IPS-20b (cell line): ENCODE measurements at regions not wholly inside any gene's neighbourhood (a gene's known extent, or its start where the extent isn't known, plus 50 kb on each side); places are given as distances from the start of the nearest gene placed in this dataset.

Experiments used
- H3K27ac ChIP-seq: one replicate; pipeline ENCODE4 v1.5.1; 2013; ENCODE audit warnings: low read length
- H3K27me3 ChIP-seq: 2 replicates; pipeline ENCODE4 v1.6.1; 2013; ENCODE audit warnings: mild to moderate bottlenecking, low read length, inconsistent platforms; ENCODE audit not compliant: insufficient read depth
- H3K36me3 ChIP-seq: 2 replicates; pipeline ENCODE4 v1.6.1; 2013; ENCODE audit warnings: low read depth, mild to moderate bottlenecking, inconsistent platforms, low read length, moderate library complexity; ENCODE audit not compliant: insufficient read depth
- H3K4me1 ChIP-seq: 2 replicates; pipeline ENCODE4 v1.6.1; 2013; ENCODE audit warnings: mild to moderate bottlenecking, control low read depth, inconsistent platforms, low read length, moderate library complexity; ENCODE audit not compliant: insufficient read depth
- H3K4me3 ChIP-seq: 2 replicates; pipeline ENCODE4 v1.5.1; 2013; ENCODE audit warnings: mild to moderate bottlenecking, low read length, inconsistent platforms
- H3K9ac ChIP-seq: 2 replicates; pipeline ENCODE4 v1.6.1; 2013; ENCODE audit warnings: low read depth, mild to moderate bottlenecking, inconsistent platforms, low read length, moderate library complexity
- H3K9me3 ChIP-seq: 2 replicates; pipeline ENCODE4 v1.6.1; 2013; ENCODE audit warnings: mild to moderate bottlenecking, low read depth, low read length, inconsistent platforms; ENCODE audit not compliant: insufficient read depth

DNA sequence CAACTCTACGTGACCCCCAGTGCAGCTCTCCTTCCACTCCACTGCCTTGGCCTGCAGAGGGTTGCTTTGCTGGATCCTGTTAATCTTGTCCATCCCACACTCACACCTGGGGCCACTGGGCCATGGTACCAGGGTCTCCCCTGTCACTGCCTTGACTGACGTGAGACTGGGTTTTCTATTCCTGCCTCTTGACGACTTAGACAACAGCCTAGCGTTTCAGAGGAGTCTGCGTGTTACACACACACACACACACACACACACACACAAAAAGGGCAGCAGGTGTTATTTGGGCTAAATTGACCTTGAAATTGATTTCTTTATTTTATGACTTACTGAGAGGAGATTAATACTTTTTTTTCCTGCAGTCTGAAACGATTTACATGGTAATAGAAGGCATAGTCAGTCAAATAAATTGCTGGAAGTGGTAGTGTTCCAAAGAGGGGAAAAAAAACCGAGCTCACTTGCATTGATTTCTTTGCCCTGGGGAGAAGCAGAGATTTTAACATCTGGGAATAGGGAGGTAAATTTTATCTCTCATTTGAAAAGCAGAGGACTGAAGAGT lies 492.3 kb upstream of the EEF2KMT start:
- no peaks in the 10 kb centered on the region for H3K27me3 ChIP-seq
- no peak overlapping the region for H3K4me3 ChIP-seq
- H3K4me1 ChIP-seq: peaks cover 5% of the 10 kb centered on the region; the same call in 1 of the 2 replicates
- no peaks in the 10 kb centered on the region for H3K36me3 ChIP-seq
- H3K9ac ChIP-seq: no peak overlapping the region
- H3K27ac ChIP-seq: no peak overlapping the region
- H3K9me3 ChIP-seq: no peaks in the 10 kb centered on the region

GRCh38 chr16:5584109-5584508 lies 486.5 kb upstream of the EEF2KMT start:
- no peak overlapping the region for H3K9ac ChIP-seq

DNA sequence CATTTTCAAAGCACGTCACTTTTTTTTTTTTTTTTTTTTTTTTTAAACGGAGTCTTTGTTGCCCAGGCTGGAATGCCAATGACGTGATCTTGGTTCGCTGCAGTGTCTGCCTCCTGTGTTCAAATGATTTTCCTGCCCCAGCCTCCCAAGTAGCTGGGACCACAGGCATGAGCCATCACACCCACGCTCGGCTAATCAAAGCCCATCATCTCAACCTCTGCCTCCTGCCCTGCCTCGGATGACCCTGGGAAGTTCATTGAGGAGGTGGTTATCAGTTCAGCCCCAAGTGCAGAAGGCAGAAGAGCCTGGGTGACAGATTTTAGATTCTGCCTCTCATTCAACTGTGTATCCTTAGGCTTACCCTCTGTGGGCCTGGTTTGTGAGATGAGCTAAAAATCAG lies 484.9 kb upstream of the EEF2KMT start:
- no peaks in the 10 kb centered on the region for H3K36me3 ChIP-seq

More at GRCh38 chr16:5584109-5584508, 486.5 kb upstream of the EEF2KMT start:
- Histone ChIP-seq H3K4me3 (no peak overlapping the region), H3K27ac (no peak overlapping the region), H3K36me3 (no peaks in the 10 kb centered on the region), H3K4me1 (no peaks in the 10 kb centered on the region), H3K9me3 (no peaks in the 10 kb centered on the region), H3K27me3 (no peaks in the 10 kb centered on the region)

GRCh38 chr16:5581908-5582307 lies 484.3 kb upstream of the EEF2KMT start:
- Histone ChIP-seq H3K27me3 (no peaks in the 10 kb centered on the region), H3K9ac (no peak overlapping the region), H3K4me1 (no peaks in the 10 kb centered on the region), H3K36me3 (no peaks in the 10 kb centered on the region), H3K4me3 (no peak overlapping the region), H3K9me3 (no peaks in the 10 kb centered on the region), H3K27ac (no peak overlapping the region)

More for the DNA sequence above, 484.9 kb upstream of the EEF2KMT start:
- Histone ChIP-seq H3K4me1 (no peaks in the 10 kb centered on the region), H3K27me3 (no peaks in the 10 kb centered on the region), H3K4me3 (no peak overlapping the region), H3K27ac (no peak overlapping the region), H3K9ac (no peak overlapping the region), H3K9me3 (no peaks in the 10 kb centered on the region)

DNA sequence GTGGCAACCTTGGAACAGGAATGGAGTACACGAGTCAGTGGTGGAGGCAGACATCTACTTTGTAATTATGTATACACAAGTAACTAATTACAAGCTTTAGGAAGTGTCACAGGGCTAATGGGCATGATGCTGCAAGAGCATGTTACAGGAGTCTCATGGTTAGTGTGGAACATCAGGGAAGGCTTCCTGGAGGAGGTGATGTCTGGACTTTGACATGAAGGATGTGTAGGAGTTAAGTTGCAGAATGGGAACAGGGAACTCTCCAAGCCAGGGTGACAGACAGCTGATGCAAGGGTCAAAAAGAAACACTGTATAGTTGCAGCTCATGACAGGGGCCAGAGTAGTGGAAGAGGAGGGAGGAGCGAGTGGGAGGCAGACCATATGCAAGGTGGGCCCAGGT lies 483.8 kb upstream of the EEF2KMT start:
- H3K27ac ChIP-seq: no peak overlapping the region
- H3K9ac ChIP-seq: no peak overlapping the region
- H3K4me1 ChIP-seq: no peaks in the 10 kb centered on the region
- H3K4me3 ChIP-seq: no peak overlapping the region
- H3K36me3 ChIP-seq: no peaks in the 10 kb centered on the region
- H3K27me3 ChIP-seq: no peaks in the 10 kb centered on the region
- H3K9me3 ChIP-seq: no peaks in the 10 kb centered on the region

- Histone ChIP-seq H3K27me3 (no peaks in the 10 kb centered on the region), H3K4me1 (no peaks in the 10 kb centered on the region), H3K9ac (no peak overlapping the region), H3K4me3 (no peak overlapping the region), H3K9me3 (no peaks in the 10 kb centered on the region), H3K27ac (no peak overlapping the region), H3K36me3 (no peaks in the 10 kb centered on the region)
These were observed 483.2 kb upstream of the EEF2KMT start for GRCh38 chr16:5580772-5581171.

DNA sequence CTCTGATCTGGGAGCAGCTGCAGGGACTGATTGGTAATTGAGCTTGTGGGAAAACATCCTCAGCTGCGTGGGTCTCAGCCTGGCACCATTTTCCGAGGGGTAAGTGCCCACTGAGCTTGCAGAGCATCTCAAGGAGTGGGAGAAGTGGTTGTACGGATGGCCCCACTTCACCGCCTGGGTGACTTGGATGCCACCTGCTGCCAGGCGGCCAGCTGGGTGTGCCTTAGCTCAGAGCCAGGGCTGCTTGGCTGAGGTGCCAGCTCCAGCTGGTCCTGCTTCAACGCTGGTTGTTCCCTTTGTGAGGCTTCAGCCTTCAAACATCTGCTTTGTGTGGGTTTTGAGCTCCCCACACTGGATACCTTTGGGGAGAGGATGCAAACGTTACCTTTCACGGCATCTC lies 482.7 kb upstream of the EEF2KMT start:
- Histone ChIP-seq H3K9me3 (no peaks in the 10 kb centered on the region), H3K27me3 (no peaks in the 10 kb centered on the region), H3K9ac (no peak overlapping the region), H3K36me3 (no peaks in the 10 kb centered on the region), H3K27ac (no peak overlapping the region), H3K4me3 (no peak overlapping the region), H3K4me1 (no peaks in the 10 kb centered on the region)

DNA sequence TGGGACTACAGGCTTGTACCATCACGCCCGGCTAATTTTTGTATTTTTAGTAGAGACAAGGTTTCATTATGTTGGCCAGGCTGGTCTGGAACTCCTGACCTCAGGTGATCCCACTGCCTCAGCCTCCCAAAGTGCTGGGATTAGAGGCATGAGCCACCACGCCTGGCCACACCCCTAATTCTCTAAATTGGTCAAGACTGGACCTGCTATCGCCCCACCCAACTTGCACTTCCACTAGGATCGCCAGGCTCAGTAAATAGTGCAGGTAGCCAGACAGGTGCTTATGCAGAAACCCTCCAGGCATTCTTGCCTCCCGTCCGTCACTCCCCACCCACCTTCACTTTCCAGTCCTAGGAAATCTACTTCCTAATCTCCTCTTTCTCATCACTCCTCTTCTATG lies 481.4 kb upstream of the EEF2KMT start:
- no peak overlapping the region for H3K27ac ChIP-seq
- H3K9ac ChIP-seq: no peak overlapping the region
- no peaks in the 10 kb centered on the region for H3K27me3 ChIP-seq

GRCh38 chr16:5577463-5577862 lies 479.9 kb upstream of the EEF2KMT start:
- Histone ChIP-seq H3K4me1 (no peaks in the 10 kb centered on the region), H3K9ac (no peak overlapping the region), H3K27ac (no peak overlapping the region), H3K36me3 (no peaks in the 10 kb centered on the region), H3K9me3 (no peaks in the 10 kb centered on the region), H3K27me3 (no peaks in the 10 kb centered on the region), H3K4me3 (no peak overlapping the region)

More for the DNA sequence above, 481.4 kb upstream of the EEF2KMT start:
- no peak overlapping the region for H3K4me3 ChIP-seq
- no peaks in the 10 kb centered on the region for H3K4me1 ChIP-seq
- no peaks in the 10 kb centered on the region for H3K36me3 ChIP-seq
- no peaks in the 10 kb centered on the region for H3K9me3 ChIP-seq

DNA sequence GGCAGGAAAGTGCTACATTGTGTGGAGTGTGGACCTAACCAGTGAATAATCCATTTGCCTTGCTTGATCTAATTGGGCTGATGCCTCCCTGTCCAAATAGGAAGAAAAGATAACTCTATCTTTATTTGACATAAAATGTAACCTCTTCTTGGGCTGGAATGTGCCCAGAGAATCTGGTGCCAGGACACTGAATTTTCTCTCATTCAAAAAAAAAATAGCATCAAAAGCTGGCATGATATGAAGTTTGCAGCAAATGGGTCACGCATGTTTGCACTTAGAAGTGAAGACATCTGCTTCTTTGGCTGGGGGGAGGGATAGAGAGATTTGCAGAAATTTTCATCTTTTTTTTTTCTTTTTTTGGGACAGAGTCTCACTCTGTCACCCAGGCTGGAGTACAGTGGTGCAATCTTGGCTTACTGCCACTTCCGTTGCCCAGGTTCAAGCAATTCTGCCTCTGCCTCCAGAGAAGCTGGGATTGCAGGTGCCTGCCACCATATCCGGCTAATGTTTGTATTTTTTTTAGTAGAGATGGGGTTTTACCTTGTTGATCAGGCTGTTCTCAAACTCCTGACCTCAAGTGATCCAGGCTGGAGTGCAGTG lies 478.2 kb upstream of the EEF2KMT start:
- H3K36me3 ChIP-seq: no peaks in the 10 kb centered on the region
- no peak overlapping the region for H3K27ac ChIP-seq
- H3K9ac ChIP-seq: no peak overlapping the region
- no peak overlapping the region for H3K4me3 ChIP-seq
- H3K9me3 ChIP-seq: no peaks in the 10 kb centered on the region
- no peaks in the 10 kb centered on the region for H3K27me3 ChIP-seq
- H3K4me1 ChIP-seq: no peaks in the 10 kb centered on the region

DNA sequence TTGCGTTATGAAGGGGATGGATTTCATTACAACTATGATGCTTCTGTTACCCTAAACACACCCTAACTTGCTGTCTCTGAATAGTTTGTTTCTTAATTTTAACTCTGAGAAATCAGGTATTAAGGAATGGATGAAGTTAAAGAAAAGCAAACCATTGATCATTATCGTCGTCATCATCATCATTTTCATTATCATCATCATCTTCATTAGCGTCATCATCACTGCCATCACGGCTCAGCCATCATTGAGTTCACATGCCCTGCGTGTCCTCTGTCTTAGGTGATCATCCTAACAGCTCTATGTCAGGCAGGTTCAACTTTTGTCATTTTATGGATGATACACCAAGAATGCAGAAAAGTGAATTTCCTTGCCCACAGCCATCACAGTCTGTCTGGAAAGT lies 477.5 kb upstream of the EEF2KMT start:
- Histone ChIP-seq H3K36me3 (no peaks in the 10 kb centered on the region), H3K4me3 (no peak overlapping the region), H3K9ac (no peak overlapping the region), H3K27ac (no peak overlapping the region), H3K4me1 (no peaks in the 10 kb centered on the region), H3K9me3 (no peaks in the 10 kb centered on the region), H3K27me3 (no peaks in the 10 kb centered on the region)

- H3K27ac ChIP-seq: no peak overlapping the region
- H3K9me3 ChIP-seq: no peaks in the 10 kb centered on the region
- H3K27me3 ChIP-seq: no peaks in the 10 kb centered on the region
- no peaks in the 10 kb centered on the region for H3K36me3 ChIP-seq
- H3K4me3 ChIP-seq: no peak overlapping the region
- no peaks in the 10 kb centered on the region for H3K4me1 ChIP-seq
- no peak overlapping the region for H3K9ac ChIP-seq
These were observed 474.5 kb upstream of the EEF2KMT start for GRCh38 chr16:5572056-5572455.
